ENCODE measurements at regions not wholly inside any gene's neighbourhood (a gene's known extent, or its start where the extent isn't known, plus 50 kb on each side); places are given as distances from the start of the nearest gene placed in this dataset.

DNA sequence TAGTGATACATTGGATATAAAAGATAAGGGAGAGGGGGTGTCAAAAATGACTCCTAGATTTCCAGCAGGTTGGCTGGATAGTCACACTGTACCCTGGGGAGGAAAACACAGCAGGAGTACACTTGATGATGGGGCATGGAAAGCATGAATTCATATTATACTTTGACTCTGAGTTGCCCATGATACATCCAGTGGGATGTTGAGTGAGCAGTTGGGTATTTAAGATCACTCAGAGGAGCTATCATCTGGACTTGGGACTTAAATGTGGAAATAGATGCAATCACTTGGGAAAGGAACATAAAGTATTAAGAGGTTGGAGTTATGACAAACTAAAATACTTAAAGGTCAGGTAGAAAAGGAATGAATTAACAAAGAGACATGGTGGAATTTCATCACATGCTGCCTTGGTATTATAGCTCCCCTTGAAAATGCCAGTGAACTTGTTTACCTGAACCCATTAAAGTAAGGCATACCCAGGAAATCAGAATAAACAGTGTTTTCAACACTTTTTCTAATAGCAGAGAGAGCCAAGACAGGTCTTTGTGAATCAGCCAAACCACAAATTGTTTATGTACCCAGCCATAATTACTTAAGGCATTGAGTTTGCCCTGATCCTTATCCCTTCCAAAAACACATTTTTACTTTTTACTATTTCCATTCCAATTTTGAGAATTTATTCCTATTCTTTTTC lies 49.9 kb upstream of the ABI3BP start:
- no peak overlapping the region for H3K27ac ChIP-seq

More for the DNA sequence above, 49.9 kb upstream of the ABI3BP start:
- no peak overlapping the region for H3K4me3 ChIP-seq
